H1 (cell line): ENCODE measurements at regions not wholly inside any gene's neighbourhood (a gene's known extent, or its start where the extent isn't known, plus 50 kb on each side); places are given as distances from the start of the nearest gene placed in this dataset.
"Not testable (repeated sequence)": the region's sequence is repeated elsewhere in the genome, so short reads cannot be mapped to it uniquely, and the experiment has no call there.

Source experiments
- CTCF ChIA-PET: fragments of 300-600 bp; sonication (Branson Sonifier 250); formaldehyde crosslinking; loops from one replicate; lab custom pipeline; 2021; ENCODE audit not compliant: partially characterized antibody; lab: Charles Lee
- POLR2A ChIA-PET: fragments of 300-600 bp; sonication (Branson Sonifier 250); formaldehyde crosslinking; loops from one replicate; lab custom pipeline; 2021; ENCODE audit warnings: inconsistent platforms; ENCODE audit not compliant: partially characterized antibody; lab: Charles Lee
- DNase-seq, 2 experiments: peaks; one replicate each; pipeline versions ENCODE4 v3.0.0 to v3.0.0-alpha.2; 2010 to 2022; ENCODE audit warnings: low spot score in 2 of 2, low read depth in 1 of 2, mixed read lengths in 1 of 2
- FAIRE-seq: peaks from 2 replicates; lab custom pipeline; 2011; peaks lifted over from hg19 to GRCh38; lab: Jason Lieb, UNC
- H2AFZ ChIP-seq: 2 replicates; pipeline ENCODE4 v1.8.1; 2012; ENCODE audit warnings: low read length, inconsistent platforms
- H2AK5ac ChIP-seq: 2 replicates; pipeline ENCODE4 v1.6.1; 2013; ENCODE audit warnings: low read depth, low read length
- H2BK120ac ChIP-seq: replicated peaks from 2 replicates; pipeline ENCODE3; 2013; ENCODE audit warnings: low read depth, low read length, inconsistent platforms
- H2BK12ac ChIP-seq: 2 replicates; pipeline ENCODE4 v1.6.1; 2013; ENCODE audit warnings: low read depth, low read length
- H2BK15ac ChIP-seq: 2 replicates; pipeline ENCODE4 v1.6.1; 2013; ENCODE audit warnings: low read length
- H2BK20ac ChIP-seq: 2 replicates; pipeline ENCODE4 v1.6.1; 2013; ENCODE audit warnings: low read length
- H2BK5ac ChIP-seq: 2 replicates; pipeline ENCODE4 v1.6.1; 2013; ENCODE audit warnings: low read depth, low read length
- H3K14ac ChIP-seq: 2 replicates; pipeline ENCODE4 v1.6.1; 2013; ENCODE audit warnings: inconsistent platforms; ENCODE audit not compliant: insufficient read length
- H3K18ac ChIP-seq: 2 replicates; pipeline ENCODE4 v1.6.1; 2013; ENCODE audit warnings: low read length; ENCODE audit errors: extremely low read depth
- H3K23ac ChIP-seq: 2 replicates; pipeline ENCODE4 v1.6.1; 2013; ENCODE audit warnings: inconsistent platforms; ENCODE audit not compliant: insufficient read length
- H3K23me2 ChIP-seq: 2 replicates; pipeline ENCODE4 v1.6.1; 2013; ENCODE audit warnings: low read depth, low read length
- H3K27ac ChIP-seq: 2 replicates; pipeline ENCODE4 v1.6.1; 2011; ENCODE audit warnings: low read depth, low read length, inconsistent platforms
- H3K27me3 ChIP-seq, 4 experiments: replicated peaks in 1 of 4; 1 replicate in 1 of 4; 2 replicates in 3 of 4; pipeline versions ENCODE4 v1.6.1 to v1.8.1; 2011 to 2013; ENCODE audit warnings: low read length in 3 of 4, mild to moderate bottlenecking in 3 of 4, inconsistent platforms in 2 of 4, mixed read lengths in 2 of 4, moderate library complexity in 1 of 4; ENCODE audit not compliant: control insufficient read depth in 3 of 4, insufficient read depth in 3 of 4; ENCODE audit errors: extremely low read depth in 1 of 4
- H3K36me3 ChIP-seq, 4 experiments: 2 replicates each; pipeline versions ENCODE4 v1.6.1 to v1.8.1; 2011 to 2013; ENCODE audit warnings: mild to moderate bottlenecking in 4 of 4, low read length in 3 of 4, moderate library complexity in 2 of 4, control low read depth in 1 of 4, inconsistent platforms in 1 of 4; ENCODE audit not compliant: insufficient read depth in 4 of 4, control insufficient read depth in 2 of 4
- H3K4ac ChIP-seq: replicated peaks from 2 replicates; pipeline ENCODE3; 2013; ENCODE audit warnings: low read length, low read depth, mixed read lengths, inconsistent platforms; ENCODE audit not compliant: insufficient read length
- H3K4me1 ChIP-seq, 4 experiments: replicated peaks in 1 of 4; 1 replicate in 1 of 4; 2 replicates in 3 of 4; pipeline versions ENCODE4 v1.6.1 to v1.8.1; 2011 to 2013; ENCODE audit warnings: low read length in 3 of 4, inconsistent platforms in 2 of 4, mixed read lengths in 1 of 4; ENCODE audit not compliant: insufficient read depth in 4 of 4, control insufficient read depth in 3 of 4
- H3K4me2 ChIP-seq, 2 experiments: 2 replicates each; pipeline versions ENCODE4 v1.6.1 to v1.8.1; 2011 to 2013; ENCODE audit warnings: low read depth in 2 of 2, low read length in 2 of 2, control low read depth in 1 of 2, inconsistent platforms in 1 of 2, mild to moderate bottlenecking in 1 of 2; ENCODE audit not compliant: insufficient read depth in 1 of 2
- H3K4me3 ChIP-seq, 4 experiments: fragments of 200-600, 300-600 bp in 1 of 4; sonication (generic), shearing (Covaris generic), sonication (Bioruptor Twin) in 1 of 4; 2 replicates each; pipeline versions ENCODE4 v1.5.1 to v1.8.1; 2011 to 2016; ENCODE audit warnings: low read length in 4 of 4, low read depth in 3 of 4, control low read depth in 2 of 4, inconsistent platforms in 2 of 4, mild to moderate bottlenecking in 2 of 4, mixed read lengths in 1 of 4, moderate library complexity in 1 of 4; ENCODE audit not compliant: insufficient read depth in 2 of 4; ENCODE audit errors: extremely low read depth in 1 of 4
- H3K56ac ChIP-seq: replicated peaks from 2 replicates; pipeline ENCODE3; 2013; ENCODE audit warnings: low read depth, mild to moderate bottlenecking, mixed read lengths, low read length, inconsistent platforms; ENCODE audit not compliant: insufficient read length
- H3K79me1 ChIP-seq: 2 replicates; pipeline ENCODE4 v1.6.1; 2013; ENCODE audit warnings: low read depth, low read length, control low read depth
- H3K79me2 ChIP-seq, 2 experiments: 2 replicates each; pipeline versions ENCODE4 v1.6.1 to v1.8.1; 2012 to 2013; ENCODE audit warnings: low read length in 2 of 2, mild to moderate bottlenecking in 2 of 2, inconsistent platforms in 1 of 2; ENCODE audit not compliant: insufficient read depth in 2 of 2, control insufficient read depth in 1 of 2
- H3K9ac ChIP-seq, 4 experiments: replicated peaks in 1 of 4; 1 replicate in 1 of 4; 2 replicates in 3 of 4; pipeline versions ENCODE4 v1.6.1 to v1.8.1; 2011 to 2013; ENCODE audit warnings: low read depth in 3 of 4, low read length in 3 of 4, control low read depth in 2 of 4, mild to moderate bottlenecking in 2 of 4, moderate library complexity in 2 of 4, inconsistent platforms in 1 of 4; ENCODE audit errors: extremely low read depth in 1 of 4
- H3K9me3 ChIP-seq, 2 experiments: 2 replicates each; pipeline versions ENCODE4 v1.6.1 to v1.8.1; 2012 to 2013; ENCODE audit warnings: mild to moderate bottlenecking in 2 of 2, moderate library complexity in 2 of 2, control low read depth in 1 of 2, inconsistent platforms in 1 of 2, low read depth in 1 of 2, low read length in 1 of 2, mixed read lengths in 1 of 2; ENCODE audit not compliant: insufficient read depth in 2 of 2
- H4K20me1 ChIP-seq, 2 experiments: replicated peaks in 1 of 2; 2 replicates each; pipeline versions ENCODE3 to v1.8.1; 2011 to 2013; ENCODE audit warnings: inconsistent platforms in 2 of 2, low read length in 2 of 2, mild to moderate bottlenecking in 1 of 2; ENCODE audit not compliant: insufficient read depth in 2 of 2, control insufficient read depth in 1 of 2
- H4K5ac ChIP-seq: 2 replicates; pipeline ENCODE4 v1.6.1; 2013; ENCODE audit warnings: low read length, low read depth, mixed read lengths, inconsistent platforms; ENCODE audit not compliant: insufficient read length
- H4K8ac ChIP-seq: 2 replicates; pipeline ENCODE4 v1.8.0; 2013; ENCODE audit warnings: mild to moderate bottlenecking, moderate library complexity, low read length, inconsistent platforms; ENCODE audit not compliant: insufficient read depth; ENCODE audit errors: extremely low read depth
- H4K91ac ChIP-seq: replicated peaks from 2 replicates; pipeline ENCODE3; 2013; ENCODE audit warnings: low read length, mixed read lengths, inconsistent platforms; ENCODE audit not compliant: insufficient read length
- ASH2L ChIP-seq: fragments of 200-600, 300-600 bp; sonication (generic); IDR thresholded peaks from one replicate; pipeline ENCODE4 v1.7.1; 2017; ENCODE audit warnings: low read length
- WGBS, 2 experiments: shearing (Covaris generic) in 1 of 2; methylation state at CpG; one replicate each; pipeline versions ENCODE4 v1.1.6 to v1.1.7; 2013 to 2015; ENCODE audit warnings: low lambda C conversion rate in 2 of 2, mixed read lengths in 2 of 2, inconsistent platforms in 1 of 2, low coverage in 1 of 2, missing lambda C conversion rate in 1 of 2; ENCODE audit not compliant: insufficient replicate concordance in 2 of 2, insufficient coverage in 1 of 2, insufficient read length in 1 of 2; ENCODE audit errors: extremely low coverage in 1 of 2, missing lambda C conversion rate in 1 of 2; 5-methylcytosine and 5-hydroxymethylcytosine counted together

DNA sequence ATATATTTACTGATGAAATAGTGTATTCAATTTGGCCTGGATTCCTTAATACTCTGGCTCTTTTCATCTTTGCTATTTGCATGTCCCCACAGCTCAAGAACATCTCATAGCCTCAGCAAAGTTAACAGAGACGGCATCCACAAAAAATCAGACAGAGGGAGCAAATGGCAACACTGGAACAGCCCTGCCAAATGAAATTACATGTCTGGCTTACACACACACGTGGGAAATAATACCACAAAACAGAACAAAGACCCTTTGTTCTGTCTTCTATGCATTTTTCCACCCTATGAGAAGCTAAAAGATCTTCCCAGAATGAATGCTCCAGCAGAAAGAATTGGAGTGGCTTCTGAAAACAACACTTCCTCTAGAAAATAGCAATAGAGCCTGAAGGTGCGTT, 139.5 kb downstream of the ALOX5 start (continued):
- no peak for TF ChIP-seq ASH2L

- DNase-seq, H3K27ac ChIP-seq, H4K20me1 ChIP-seq, H3K23ac ChIP-seq, H2AFZ ChIP-seq, FAIRE-seq, H3K27me3 ChIP-seq, H3K79me2 ChIP-seq, H3K18ac ChIP-seq, POLR2A ChIA-PET, H4K8ac ChIP-seq, H3K4me2 ChIP-seq, H3K23me2 ChIP-seq, H3K14ac ChIP-seq, H4K91ac ChIP-seq, H2BK12ac ChIP-seq, H4K5ac ChIP-seq, H3K56ac ChIP-seq, H3K9ac ChIP-seq, H2BK5ac ChIP-seq, H2BK20ac ChIP-seq, H3K4me3 ChIP-seq, H2AK5ac ChIP-seq, H2BK120ac ChIP-seq, H3K79me1 ChIP-seq, H2BK15ac ChIP-seq, H3K36me3 ChIP-seq, CTCF ChIA-PET, H3K4ac ChIP-seq: not testable (repeated sequence)
- peaks cover 0 to 13% (median 2%) of the 10 kb centered on the region in 4 experiments; a peak in 5 of 7 replicates for H3K4me1 ChIP-seq
- H3K9me3 ChIP-seq: peaks cover 0 to 13% of the 10 kb centered on the region in 2 experiments; a peak in 1 of 4 replicates
- WGBS, 2 experiments: 95% methylated on average over 16 of the region's 37 CpGs; no CpG with 5 or more reads in 1 of the 2 experiments
Observed at GRCh38 chr10:45511926-45512325, 137.9 kb downstream of the ALOX5 start.
